ENCODE measurements at regions not wholly inside any gene's neighbourhood (a gene's known extent, or its start where the extent isn't known, plus 50 kb on each side); places are given as distances from the start of the nearest gene placed in this dataset.

GRCh38 chr9:115587310-115587709 is 469.4 kb upstream of the TNC start:
- ChIA-PET POLR2A (no interaction called here), CTCF (no interaction called here)
- no peak for DNase-seq (ENCODE audit: extremely low spot score)
- TF ChIP-seq L3MBTL2 (conservative IDR thresholded peaks at IDR 0.05) (no peak), ARNT (IDR thresholded peaks at IDR 0.05) (no peak), BHLHE40 (IDR thresholded peaks at IDR 0.05; ENCODE audit: borderline replicate concordance) (no peak), PKNOX1 (IDR thresholded peaks at IDR 0.05) (no peak), SP1 (IDR thresholded peaks at IDR 0.05) (no peak), LEF1 (IDR thresholded peaks at IDR 0.05; ENCODE audit: borderline replicate concordance) (no peak), NFRKB (IDR thresholded peaks at IDR 0.05) (no peak), TARDBP (IDR thresholded peaks at IDR 0.05) (no peak), FOXA1 (IDR thresholded peaks at IDR 0.05) (no peak), ZNF384 (IDR thresholded peaks at IDR 0.05) (no peak), FOXK2 (IDR thresholded peaks at IDR 0.05) (no peak), ELF4 (IDR thresholded peaks at IDR 0.05) (no peak), CTBP1 (IDR thresholded peaks at IDR 0.05; ENCODE audit: borderline replicate concordance) (no peak)

- DNase-seq (ENCODE audit: extremely low spot score), result no peak
- ChIA-PET CTCF (no interaction called here), POLR2A (no interaction called here)
- TF ChIP-seq HDGF (IDR thresholded peaks at IDR 0.05; ENCODE audit: borderline replicate concordance) (no peak), SP1 (IDR thresholded peaks at IDR 0.05) (no peak), BHLHE40 (IDR thresholded peaks at IDR 0.05; ENCODE audit: borderline replicate concordance) (no peak), FOXA1 (IDR thresholded peaks at IDR 0.05) (no peak), ELF4 (IDR thresholded peaks at IDR 0.05) (no peak), ZNF384 (IDR thresholded peaks at IDR 0.05) (no peak), PKNOX1 (IDR thresholded peaks at IDR 0.05) (no peak), TARDBP (IDR thresholded peaks at IDR 0.05) (no peak), ARNT (IDR thresholded peaks at IDR 0.05) (no peak), SUZ12 (IDR thresholded peaks at IDR 0.05) (no peak), L3MBTL2 (conservative IDR thresholded peaks at IDR 0.05) (no peak), NFRKB (IDR thresholded peaks at IDR 0.05) (no peak), FOXM1 (IDR thresholded peaks at IDR 0.05; ENCODE audit: borderline replicate concordance) (no peak), FOXK2 (IDR thresholded peaks at IDR 0.05) (no peak), CTBP1 (IDR thresholded peaks at IDR 0.05; ENCODE audit: borderline replicate concordance) (no peak), LEF1 (IDR thresholded peaks at IDR 0.05; ENCODE audit: borderline replicate concordance) (no peak)
Observed at GRCh38 chr9:115590011-115590410, 472.1 kb upstream of the TNC start.

GRCh38 chr9:115591584-115591984 is 473.6 kb upstream of the TNC start:
- peak; percentile 69 for DNase-seq (ENCODE audit: extremely low spot score)
- TF ChIP-seq LEF1 (IDR thresholded peaks at IDR 0.05; ENCODE audit: borderline replicate concordance), result no peak
- no peak for TF ChIP-seq L3MBTL2 (conservative IDR thresholded peaks at IDR 0.05)
- TF ChIP-seq TARDBP (IDR thresholded peaks at IDR 0.05), result no peak
- TF ChIP-seq FOXK2 (IDR thresholded peaks at IDR 0.05), result no peak
- TF ChIP-seq ZNF384 (IDR thresholded peaks at IDR 0.05), result no peak
- TF ChIP-seq ARNT (IDR thresholded peaks at IDR 0.05), result no peak
- TF ChIP-seq BHLHE40 (IDR thresholded peaks at IDR 0.05; ENCODE audit: borderline replicate concordance), result no peak
- no peak for TF ChIP-seq CTBP1 (IDR thresholded peaks at IDR 0.05; ENCODE audit: borderline replicate concordance)
- TF ChIP-seq HDGF (IDR thresholded peaks at IDR 0.05; ENCODE audit: borderline replicate concordance), result no peak
- TF ChIP-seq PKNOX1 (IDR thresholded peaks at IDR 0.05), result no peak
- no peak for TF ChIP-seq ELF4 (IDR thresholded peaks at IDR 0.05)
- TF ChIP-seq SUZ12 (IDR thresholded peaks at IDR 0.05), result no peak
- no peak for TF ChIP-seq FOXM1 (IDR thresholded peaks at IDR 0.05; ENCODE audit: borderline replicate concordance)
- no peak for TF ChIP-seq SP1 (IDR thresholded peaks at IDR 0.05)
- no peak for TF ChIP-seq NFRKB (IDR thresholded peaks at IDR 0.05)
- TF ChIP-seq FOXA1 (IDR thresholded peaks at IDR 0.05), result no peak
- CTCF ChIA-PET, result interaction anchor here (0.6 to 1.1 kb wide), 3 partner anchors 320 to 560 kb away, joined by 3 read pairs; no protein-coding TSS in a partner anchor
- POLR2A ChIA-PET, result no interaction called here

GRCh38 chr9:115593587-115594091 is 475.7 kb upstream of the TNC start:
- peak; percentile 32 for DNase-seq (ENCODE audit: extremely low spot score)
- POLR2A ChIA-PET, result no interaction called here
- TF ChIP-seq FOXK2 (IDR thresholded peaks at IDR 0.05) (no peak), SUZ12 (IDR thresholded peaks at IDR 0.05) (no peak), TARDBP (IDR thresholded peaks at IDR 0.05) (no peak), NFRKB (IDR thresholded peaks at IDR 0.05) (no peak), HDGF (IDR thresholded peaks at IDR 0.05; ENCODE audit: borderline replicate concordance) (no peak), ELF4 (IDR thresholded peaks at IDR 0.05) (no peak), L3MBTL2 (conservative IDR thresholded peaks at IDR 0.05) (no peak), FOXM1 (IDR thresholded peaks at IDR 0.05; ENCODE audit: borderline replicate concordance) (no peak), PKNOX1 (IDR thresholded peaks at IDR 0.05) (no peak), CTBP1 (IDR thresholded peaks at IDR 0.05; ENCODE audit: borderline replicate concordance) (no peak), SP1 (IDR thresholded peaks at IDR 0.05) (no peak), ZNF384 (IDR thresholded peaks at IDR 0.05) (no peak), BHLHE40 (IDR thresholded peaks at IDR 0.05; ENCODE audit: borderline replicate concordance) (no peak), FOXA1 (IDR thresholded peaks at IDR 0.05) (no peak), ARNT (IDR thresholded peaks at IDR 0.05) (no peak)
- CTCF ChIA-PET, result interaction anchor here (0.9 to 1.6 kb wide), 4 partner anchors 501 to 978 kb away, joined by 3 to 5 read pairs (median 4); no protein-coding TSS in a partner anchor

- ChIA-PET POLR2A (no interaction called here), CTCF (interaction anchor here (0.9 to 1.6 kb wide), 3 partner anchors 10 to 554 kb away, joined by 3 to 4 read pairs (median 3); no protein-coding TSS in a partner anchor)
- TF ChIP-seq ZNF384 (IDR thresholded peaks at IDR 0.05), result no peak
- no peak for TF ChIP-seq SUZ12 (IDR thresholded peaks at IDR 0.05)
- TF ChIP-seq L3MBTL2 (conservative IDR thresholded peaks at IDR 0.05), result no peak
- no peak for TF ChIP-seq TARDBP (IDR thresholded peaks at IDR 0.05)
- TF ChIP-seq NFRKB (IDR thresholded peaks at IDR 0.05), result no peak
- no peak for TF ChIP-seq ARNT (IDR thresholded peaks at IDR 0.05)
- no peak for TF ChIP-seq HDGF (IDR thresholded peaks at IDR 0.05; ENCODE audit: borderline replicate concordance)
- DNase-seq (ENCODE audit: extremely low spot score), result no peak
Observed at GRCh38 chr9:115594557-115594956, 476.6 kb upstream of the TNC start.

Measured in HEK293T (cell line).